OCI-LY1 (cell line): ENCODE measurements at regions not wholly inside any gene's neighbourhood (a gene's known extent, or its start where the extent isn't known, plus 50 kb on each side); places are given as distances from the start of the nearest gene placed in this dataset.

ENCODE experiments used
- H2AFZ ChIP-seq: fragments of 200-600 bp; sonication (generic), shearing (Covaris generic); 2 replicates; pipeline ENCODE4 v1.6.0; 2014; ENCODE audit warnings: antibody characterized with exemption, mild to moderate bottlenecking, low read length
- H3F3A ChIP-seq: fragments of 200-600 bp; sonication (generic), shearing (Covaris generic); 2 replicates; pipeline ENCODE4 v1.6.0; 2014; ENCODE audit warnings: mild to moderate bottlenecking, antibody characterized with exemption, low read length, moderate library complexity; ENCODE audit not compliant: insufficient read depth
- H3K27ac ChIP-seq: fragments of 200-600 bp; sonication (generic); 2 replicates; pipeline ENCODE4 v1.5.1; 2014; ENCODE audit warnings: low read length, mixed run types, mild to moderate bottlenecking, low read depth; ENCODE audit not compliant: poor library complexity, severe bottlenecking
- H3K27me3 ChIP-seq: fragments of 200-600 bp; sonication (generic); 2 replicates; pipeline ENCODE4 v1.6.0; 2014; ENCODE audit warnings: antibody characterized with exemption, mild to moderate bottlenecking, low read length, moderate library complexity; ENCODE audit not compliant: insufficient read depth
- H3K36me3 ChIP-seq: fragments of 200-600 bp; sonication (generic); 2 replicates; pipeline ENCODE4 v1.6.1; 2014; ENCODE audit warnings: mild to moderate bottlenecking, antibody characterized with exemption, low read length, moderate library complexity, mixed read lengths; ENCODE audit not compliant: insufficient read depth
- H3K4me1 ChIP-seq: fragments of 200-600 bp; sonication (generic); 2 replicates; pipeline ENCODE4 v1.5.1; 2014; ENCODE audit warnings: mild to moderate bottlenecking, low read length, moderate library complexity; ENCODE audit not compliant: insufficient read depth, severe bottlenecking
- H3K4me2 ChIP-seq: fragments of 200-600 bp; sonication (generic), shearing (Covaris generic); 2 replicates; pipeline ENCODE4 v1.6.1; 2014; ENCODE audit warnings: low read length
- H3K4me3 ChIP-seq: fragments of 200-600 bp; sonication (generic); 2 replicates; pipeline ENCODE4 v1.5.1; 2014; ENCODE audit warnings: low read length, low read depth, mild to moderate bottlenecking, mixed read lengths; ENCODE audit not compliant: poor library complexity, severe bottlenecking
- H3K79me2 ChIP-seq: fragments of 200-600 bp; shearing (Covaris generic); 2 replicates; pipeline ENCODE4 v1.6.1; 2016; ENCODE audit warnings: mixed run types, low read length, mixed read lengths; ENCODE audit not compliant: insufficient read depth
- H3K9ac ChIP-seq: fragments of 200-600 bp; sonication (generic), shearing (Covaris generic); 2 replicates; pipeline ENCODE4 v1.6.1; 2014; ENCODE audit warnings: mild to moderate bottlenecking, low read length, mixed read lengths
- H3K9me2 ChIP-seq: fragments of 200-600 bp; sonication (generic), shearing (Covaris generic); 2 replicates; pipeline ENCODE4 v1.6.1; 2014; ENCODE audit warnings: low read depth, mild to moderate bottlenecking, low read length, mixed read lengths
- H3K9me3 ChIP-seq: fragments of 200-600 bp; shearing (Covaris generic); 2 replicates; pipeline ENCODE4 v1.6.1; 2014; ENCODE audit warnings: low read length, mixed read lengths
- H4K20me1 ChIP-seq: fragments of 200-600 bp; sonication (generic), shearing (Covaris generic); 2 replicates; pipeline ENCODE4 v1.6.0; 2016; ENCODE audit warnings: mild to moderate bottlenecking, low read length; ENCODE audit not compliant: insufficient read depth
- EZH2 ChIP-seq: fragments of 200-600 bp; sonication (generic), shearing (Covaris generic); IDR thresholded peaks from 2 replicates; pipeline ENCODE4 v1.8.0; 2017; ENCODE audit warnings: borderline replicate concordance, mixed run types, mild to moderate bottlenecking, antibody characterized with exemption, low read length, moderate library complexity, mixed read lengths
- TF ChIP-seq, protein P1 (sequence below): fragments of 200-600 bp; sonication (generic), shearing (Covaris generic); IDR thresholded peaks from 2 replicates; pipeline ENCODE4 v1.5.1; 2017; ENCODE audit warnings: mild to moderate bottlenecking, antibody characterized with exemption, low read length, moderate library complexity, mixed read lengths

DNA sequence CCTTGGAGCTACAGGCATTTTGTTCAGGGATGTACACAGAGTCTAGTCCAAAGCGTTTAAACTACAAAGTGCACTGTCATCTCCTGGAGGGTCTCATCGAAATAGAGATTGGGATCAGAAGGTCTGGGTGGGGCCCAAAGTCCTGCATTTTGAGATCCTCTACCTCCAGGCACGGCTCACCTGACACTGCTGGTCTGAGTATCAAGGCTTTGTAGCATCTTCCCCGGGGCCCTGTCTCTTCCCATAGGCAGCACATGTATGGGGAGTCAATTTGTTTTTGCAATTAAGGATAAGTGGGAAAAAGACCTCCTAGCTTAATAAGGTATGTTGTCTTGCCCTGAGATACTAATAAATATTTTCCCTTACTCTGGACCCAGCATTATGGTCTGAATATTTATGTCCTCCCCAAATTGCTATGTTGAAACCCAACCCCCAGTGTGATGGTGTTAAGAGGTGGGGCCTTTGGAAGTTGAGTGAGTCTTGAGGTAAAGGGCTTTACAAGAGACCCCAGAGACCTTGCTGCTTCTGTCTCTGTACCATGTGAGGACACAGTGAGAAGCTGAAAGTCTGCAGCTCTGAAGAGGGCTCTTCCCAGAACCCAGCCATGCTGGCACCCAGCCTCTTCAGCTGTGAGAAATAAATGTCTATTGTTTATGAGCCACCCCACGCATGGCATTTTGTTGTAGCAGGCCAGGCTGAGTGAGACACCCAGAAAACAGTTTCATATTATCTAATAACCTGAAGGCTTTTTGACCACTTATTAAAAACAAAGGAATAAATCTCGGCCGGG, 258.7 kb upstream of the HS6ST1 start:
- Histone ChIP-seq H3K9me3 (no peaks in the 10 kb centered on the region), H3K27ac (no peak overlapping the region), H2AFZ (no peak overlapping the region), H3K4me1 (no peaks in the 10 kb centered on the region), H3K79me2 (no peaks in the 10 kb centered on the region), H3K27me3 (no peaks in the 10 kb centered on the region), H4K20me1 (no peaks in the 10 kb centered on the region), H3K36me3 (no peaks in the 10 kb centered on the region), H3K4me2 (no peak overlapping the region), H3K4me3 (no peak overlapping the region), H3K9ac (no peak overlapping the region), H3F3A (no peaks in the 10 kb centered on the region), H3K9me2 (no peaks in the 10 kb centered on the region)
- TF ChIP-seq EZH2: no peak
- TF ChIP-seq, protein P1, sequence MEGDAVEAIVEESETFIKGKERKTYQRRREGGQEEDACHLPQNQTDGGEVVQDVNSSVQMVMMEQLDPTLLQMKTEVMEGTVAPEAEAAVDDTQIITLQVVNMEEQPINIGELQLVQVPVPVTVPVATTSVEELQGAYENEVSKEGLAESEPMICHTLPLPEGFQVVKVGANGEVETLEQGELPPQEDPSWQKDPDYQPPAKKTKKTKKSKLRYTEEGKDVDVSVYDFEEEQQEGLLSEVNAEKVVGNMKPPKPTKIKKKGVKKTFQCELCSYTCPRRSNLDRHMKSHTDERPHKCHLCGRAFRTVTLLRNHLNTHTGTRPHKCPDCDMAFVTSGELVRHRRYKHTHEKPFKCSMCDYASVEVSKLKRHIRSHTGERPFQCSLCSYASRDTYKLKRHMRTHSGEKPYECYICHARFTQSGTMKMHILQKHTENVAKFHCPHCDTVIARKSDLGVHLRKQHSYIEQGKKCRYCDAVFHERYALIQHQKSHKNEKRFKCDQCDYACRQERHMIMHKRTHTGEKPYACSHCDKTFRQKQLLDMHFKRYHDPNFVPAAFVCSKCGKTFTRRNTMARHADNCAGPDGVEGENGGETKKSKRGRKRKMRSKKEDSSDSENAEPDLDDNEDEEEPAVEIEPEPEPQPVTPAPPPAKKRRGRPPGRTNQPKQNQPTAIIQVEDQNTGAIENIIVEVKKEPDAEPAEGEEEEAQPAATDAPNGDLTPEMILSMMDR: no peak

DNA sequence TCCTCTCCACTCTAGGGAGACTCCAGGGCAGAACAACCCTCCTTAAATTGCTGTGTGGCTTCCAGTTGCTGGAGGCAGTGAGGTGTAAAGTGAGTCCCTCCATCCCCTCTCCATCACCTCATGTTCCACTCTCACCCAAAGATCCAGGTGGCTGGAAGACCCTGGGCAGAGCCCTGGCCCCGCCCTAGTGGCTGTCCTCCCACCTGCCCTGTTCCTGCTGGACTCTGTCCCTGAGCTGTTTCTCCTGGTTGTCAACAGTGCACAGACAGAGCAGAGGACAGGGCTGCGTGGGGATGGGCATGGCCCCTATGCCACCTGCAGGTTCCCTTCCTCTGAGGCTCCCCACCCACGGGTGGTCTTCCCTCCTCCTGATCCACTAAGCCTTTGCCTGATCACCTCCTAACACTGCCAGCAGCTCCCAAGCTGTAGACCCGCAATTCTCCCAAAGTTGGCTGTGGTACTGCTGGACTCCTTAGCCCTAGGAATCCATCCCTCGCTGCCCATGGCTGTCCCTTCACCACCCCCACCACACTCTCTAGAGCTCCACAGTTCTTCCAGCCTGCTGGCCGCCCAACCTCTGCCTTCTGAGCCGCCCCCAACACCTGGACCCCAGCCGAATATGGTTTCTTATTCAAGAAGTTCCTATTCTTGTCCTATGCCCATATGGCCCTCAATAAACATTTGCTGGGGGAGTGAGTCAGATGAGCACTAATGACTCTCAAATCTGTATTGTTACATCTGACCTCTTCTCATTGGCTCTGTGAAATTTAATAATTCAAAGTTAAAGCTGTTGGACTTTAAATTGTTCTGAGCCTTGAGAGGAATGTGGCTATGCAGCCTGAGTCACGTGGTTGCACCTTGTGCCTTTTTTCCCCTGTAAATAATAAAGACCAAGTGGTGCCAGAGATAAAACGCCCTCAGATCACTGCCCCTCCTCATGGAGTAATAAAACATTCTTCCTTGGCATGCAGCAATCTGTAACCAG, 260.0 kb upstream of the HS6ST1 start:
- Histone ChIP-seq H3K4me2 (no peak overlapping the region), H3K9ac (no peak overlapping the region), H3K79me2 (no peaks in the 10 kb centered on the region), H3K27ac (no peak overlapping the region), H3K4me1 (no peaks in the 10 kb centered on the region), H4K20me1 (no peaks in the 10 kb centered on the region), H3K36me3 (no peaks in the 10 kb centered on the region), H2AFZ (no peak overlapping the region), H3K27me3 (no peaks in the 10 kb centered on the region), H3F3A (no peaks in the 10 kb centered on the region), H3K9me3 (no peaks in the 10 kb centered on the region), H3K4me3 (no peak overlapping the region), H3K9me2 (no peaks in the 10 kb centered on the region)
- TF ChIP-seq, protein P1: no peak
- TF ChIP-seq EZH2: no peak

DNA sequence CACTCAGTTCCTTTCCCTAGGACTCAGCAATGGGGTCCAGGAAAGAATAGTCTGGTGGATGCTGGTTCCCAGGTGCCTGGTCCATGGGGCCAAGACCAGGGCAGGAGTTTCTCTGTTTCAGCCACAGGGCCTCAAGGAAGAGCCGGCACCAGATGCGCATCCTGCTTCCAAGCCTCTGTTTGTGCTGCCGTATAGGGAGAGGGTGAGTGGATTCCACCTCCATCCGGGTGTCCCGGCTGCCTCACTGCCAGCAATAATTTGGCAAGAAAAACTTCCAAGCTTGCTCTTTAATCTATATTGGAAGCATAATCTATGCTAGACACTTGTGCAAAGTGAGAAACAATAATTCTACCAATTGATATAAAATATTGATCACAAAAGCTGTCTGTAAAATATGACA, 261.2 kb upstream of the HS6ST1 start:
- H3K79me2 ChIP-seq: no peaks in the 10 kb centered on the region
- H3K27ac ChIP-seq: no peak overlapping the region
- no peak overlapping the region for H3K4me3 ChIP-seq
- no peaks in the 10 kb centered on the region for H3K9me3 ChIP-seq
- no peak overlapping the region for H2AFZ ChIP-seq
- no peaks in the 10 kb centered on the region for H3K27me3 ChIP-seq
- no peak overlapping the region for H3K9ac ChIP-seq
- no peak overlapping the region for H3K4me2 ChIP-seq
- H3K9me2 ChIP-seq: no peaks in the 10 kb centered on the region
- no peaks in the 10 kb centered on the region for H3K4me1 ChIP-seq
- H3K36me3 ChIP-seq: no peaks in the 10 kb centered on the region
- H4K20me1 ChIP-seq: no peaks in the 10 kb centered on the region
- H3F3A ChIP-seq: no peaks in the 10 kb centered on the region
- TF ChIP-seq EZH2: no peak
- TF ChIP-seq, protein P1: no peak
